HG03103 (cell line): ENCODE measurements at regions not wholly inside any gene's neighbourhood (a gene's known extent, or its start where the extent isn't known, plus 50 kb on each side); places are given as distances from the start of the nearest gene placed in this dataset.
"Not testable (repeated sequence)": the region's sequence is repeated elsewhere in the genome, so short reads cannot be mapped to it uniquely, and the experiment has no call there.

Experiments used
- ATAC-seq: cut with Tn5 transposase; IDR thresholded peaks from one replicate; pipeline ENCODE4 v1.9.1; 2021; ENCODE audit warnings: low read depth; ENCODE audit not compliant: unreplicated experiment

DNA sequence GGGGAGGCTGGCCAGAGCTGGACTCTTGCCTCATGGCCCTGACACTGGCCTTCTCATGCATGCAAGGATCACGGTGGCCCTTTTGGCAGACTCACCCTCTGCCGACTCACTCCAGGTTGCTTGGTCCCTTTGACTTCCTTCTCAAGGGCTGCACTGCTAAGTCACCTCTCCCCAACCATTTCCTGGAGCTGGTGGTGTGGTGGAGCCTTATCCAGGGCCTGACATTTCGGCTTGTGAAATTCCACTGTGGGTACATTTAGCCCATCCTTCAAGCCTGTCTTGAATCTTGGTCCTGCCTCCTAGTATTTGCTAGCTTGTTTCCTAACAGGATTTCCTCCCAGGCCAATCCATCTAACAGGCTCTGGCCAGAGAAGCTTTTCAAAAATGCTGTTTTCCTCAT is 52.6 kb upstream of the JUN start:
- ATAC-seq = no peak

DNA sequence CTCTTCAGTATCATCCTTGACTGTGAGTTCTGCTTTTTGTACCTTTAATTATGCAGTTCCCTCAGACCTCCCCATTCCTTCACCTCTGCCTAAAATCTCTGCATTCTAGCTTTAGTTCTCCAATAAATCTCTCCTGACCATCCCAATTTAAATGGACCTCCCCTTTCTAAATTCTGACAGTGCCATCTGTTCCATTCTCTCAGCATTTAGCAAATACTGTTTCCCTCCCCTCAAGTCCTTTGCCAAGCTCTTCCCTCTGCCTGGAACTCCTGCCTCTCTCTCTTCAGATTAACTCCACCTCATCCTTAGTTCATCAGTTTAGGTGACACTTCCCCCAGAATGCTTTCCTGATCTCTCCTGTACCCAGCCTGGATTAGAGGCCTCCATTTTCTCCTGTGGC is 54.0 kb upstream of the JUN start:
- ATAC-seq = no peak

DNA sequence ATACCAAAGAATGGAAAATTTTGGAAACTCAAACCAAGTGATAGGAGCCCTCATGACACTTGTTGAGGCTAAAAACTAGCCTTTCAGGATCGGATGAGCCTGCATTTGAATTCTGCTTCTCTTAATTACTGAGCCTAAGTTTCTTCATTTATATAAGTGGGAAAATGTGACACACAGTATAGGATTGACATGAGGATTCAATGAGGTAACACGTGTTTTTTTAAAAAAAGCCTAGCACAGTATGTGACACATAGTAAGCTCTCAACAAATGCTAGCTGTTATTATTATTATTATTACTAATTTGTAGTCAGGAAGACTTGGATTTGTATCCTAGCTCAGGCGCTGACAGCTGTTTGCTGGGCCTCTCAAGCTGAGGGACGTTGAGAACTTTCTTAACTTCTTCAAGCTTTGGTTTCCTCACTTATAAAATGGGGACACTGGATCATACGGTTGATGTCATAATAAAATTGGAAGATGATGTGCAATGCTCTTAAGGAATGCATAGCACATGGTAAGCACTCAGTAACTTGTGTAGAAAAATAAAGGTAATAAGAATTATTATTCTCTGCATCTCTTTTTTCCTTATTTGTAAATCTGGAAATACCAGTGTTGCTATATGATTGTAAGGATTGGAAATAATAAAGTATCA is 55.4 kb upstream of the JUN start:
- no peak for ATAC-seq

DNA sequence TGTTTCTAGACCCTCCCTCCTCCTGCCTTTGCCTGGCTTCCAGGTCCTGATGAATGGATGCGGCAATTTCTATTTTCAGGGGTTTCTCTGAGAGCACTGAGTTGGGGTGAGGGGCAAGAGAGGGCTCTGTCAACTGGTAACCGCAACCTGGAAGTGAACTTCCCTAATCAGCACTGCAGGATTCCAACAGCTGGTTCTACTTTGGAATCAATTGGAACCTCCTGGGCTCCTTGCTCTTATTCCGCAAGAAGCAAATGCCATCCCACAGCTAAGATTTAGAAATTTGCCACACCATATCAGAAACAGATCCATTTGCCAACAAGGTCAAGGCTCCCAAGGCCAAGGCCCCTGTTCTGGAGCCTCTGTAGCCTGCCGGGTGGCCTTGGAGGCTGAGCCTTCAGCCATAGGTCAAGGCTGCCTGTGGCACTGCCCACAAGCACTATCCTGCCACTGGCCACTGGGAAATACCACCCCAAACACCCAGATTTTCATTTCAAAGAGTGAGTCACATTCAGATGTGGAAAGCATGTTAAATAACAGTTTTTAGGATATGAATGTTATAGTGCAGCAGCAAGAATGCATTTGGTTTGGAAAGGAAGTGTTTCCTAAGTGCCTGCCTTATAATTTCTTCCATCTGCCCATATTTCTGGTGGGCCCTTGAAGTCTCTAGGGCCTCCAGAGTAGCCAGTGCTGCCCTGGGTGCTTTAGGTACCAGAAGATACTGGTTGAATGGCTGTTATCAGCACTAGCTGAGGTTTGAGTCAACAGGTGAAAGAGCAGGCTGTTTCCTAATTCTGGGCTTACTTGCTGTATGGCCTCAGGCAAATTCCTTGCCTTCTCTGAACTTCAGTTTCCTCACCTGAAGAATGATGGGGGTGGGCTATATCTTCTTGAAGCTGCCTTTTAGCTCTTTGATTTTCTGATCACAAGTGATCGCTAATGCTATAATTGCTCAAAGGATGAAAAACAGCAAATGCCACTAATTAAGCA is 56.3 kb upstream of the JUN start:
- no peak for ATAC-seq

DNA sequence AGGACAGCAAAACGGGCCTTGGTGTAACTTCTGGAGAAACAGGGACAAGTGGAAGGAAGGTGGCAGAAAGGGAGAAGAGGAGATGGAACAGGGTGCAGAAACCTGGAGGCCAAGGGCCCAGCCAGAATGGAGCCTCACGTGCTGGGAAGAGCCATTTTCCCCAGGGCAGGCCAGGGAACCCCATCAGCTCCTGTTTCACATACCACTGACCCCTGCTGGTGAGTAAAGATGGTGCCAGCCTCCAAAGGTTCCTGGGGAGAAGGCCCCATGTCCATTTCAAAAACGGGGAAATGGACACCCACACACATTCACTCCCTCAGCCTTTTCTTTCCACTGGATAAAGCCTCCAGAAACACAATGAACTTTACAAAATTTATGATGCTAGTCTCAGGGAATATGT is 57.6 kb upstream of the JUN start:
- ATAC-seq = no peak

DNA sequence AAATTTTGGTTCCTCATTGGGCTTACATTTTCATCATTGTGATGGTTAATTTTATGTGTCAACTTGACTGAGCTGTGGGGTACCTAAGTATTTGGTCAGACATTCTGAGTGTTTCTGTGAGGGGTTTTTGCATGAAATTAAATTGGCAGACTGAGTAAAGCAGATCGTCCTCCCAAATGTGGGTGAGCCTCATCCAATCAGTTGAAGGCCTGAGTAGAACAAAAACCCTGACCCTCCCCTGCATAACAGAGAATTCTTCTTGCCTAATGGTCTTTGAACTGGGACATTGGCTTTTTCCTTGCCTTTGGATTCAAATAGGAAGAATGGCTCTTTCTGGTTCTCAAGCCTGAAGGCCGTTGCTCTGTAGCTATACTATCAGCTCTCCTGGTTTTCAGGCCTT is 59.1 kb upstream of the JUN start:
- no peak for ATAC-seq

DNA sequence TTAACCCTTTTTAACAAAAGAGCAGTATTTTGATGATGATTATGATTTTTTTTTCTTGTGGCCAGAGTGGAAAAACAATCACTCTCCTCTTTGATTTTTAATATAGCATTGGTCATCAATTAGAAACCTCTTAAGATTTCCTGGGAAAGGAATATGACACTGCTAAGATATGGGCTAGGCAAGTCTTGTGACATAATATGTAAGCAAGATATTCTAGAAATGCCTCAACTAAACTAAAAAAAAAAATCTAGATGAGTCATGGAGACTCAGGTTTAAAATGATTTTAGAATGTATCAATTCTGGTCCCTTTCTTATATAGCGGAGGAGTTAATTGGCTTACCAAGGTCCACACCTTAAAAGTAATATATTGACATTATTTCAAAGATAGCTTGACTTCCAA is 60.3 kb upstream of the JUN start:
- no peak for ATAC-seq

DNA sequence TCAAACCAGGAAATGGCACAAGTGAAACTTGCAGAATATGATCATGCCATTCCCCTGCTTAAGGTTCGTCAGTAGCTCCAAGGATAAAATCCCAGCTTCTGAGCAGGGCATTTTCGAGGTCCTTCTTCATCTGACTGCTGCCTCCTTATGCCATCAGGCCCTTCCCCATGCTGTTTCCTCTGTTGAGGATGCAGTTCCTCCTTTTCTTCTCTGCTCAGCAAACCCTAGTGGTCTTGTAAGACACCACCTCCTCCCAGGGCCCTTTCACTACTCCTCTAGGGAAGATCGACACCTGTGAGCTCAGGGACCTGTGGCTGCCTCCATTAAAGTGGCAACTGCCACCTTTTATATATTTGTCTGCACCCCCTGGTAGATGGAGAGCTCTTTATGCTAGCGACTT is 62.1 kb upstream of the JUN start:
- ATAC-seq = no peak

DNA sequence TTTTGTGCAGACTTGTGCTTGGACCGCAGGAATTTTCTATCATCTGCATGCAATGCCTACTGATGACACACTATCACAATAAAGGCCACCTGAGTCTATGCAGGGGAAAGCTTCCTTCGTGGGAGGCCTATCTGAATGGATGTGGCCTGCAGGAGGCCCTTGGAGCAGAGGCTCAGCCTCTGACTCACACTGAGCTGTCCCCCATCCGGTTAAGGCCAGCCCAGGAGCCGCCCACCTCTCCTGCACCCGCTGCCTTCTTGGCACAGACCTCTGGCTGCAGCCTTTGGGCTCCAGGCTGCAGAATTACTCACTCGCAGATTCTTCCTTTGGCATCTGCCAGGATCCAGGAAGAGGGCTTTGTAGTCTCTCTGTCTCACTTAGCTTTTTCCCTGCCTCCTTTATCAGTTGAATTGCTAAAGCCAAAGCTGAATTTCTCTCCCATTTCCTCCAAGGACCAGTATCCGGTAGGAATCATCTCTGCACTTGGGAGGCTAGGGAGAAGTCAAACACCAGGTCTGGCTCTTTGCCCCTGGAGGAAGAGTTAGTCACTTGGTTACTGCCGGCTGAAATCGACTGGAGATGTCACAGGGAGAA is 65.1 kb upstream of the JUN start:
- no peak for ATAC-seq

DNA sequence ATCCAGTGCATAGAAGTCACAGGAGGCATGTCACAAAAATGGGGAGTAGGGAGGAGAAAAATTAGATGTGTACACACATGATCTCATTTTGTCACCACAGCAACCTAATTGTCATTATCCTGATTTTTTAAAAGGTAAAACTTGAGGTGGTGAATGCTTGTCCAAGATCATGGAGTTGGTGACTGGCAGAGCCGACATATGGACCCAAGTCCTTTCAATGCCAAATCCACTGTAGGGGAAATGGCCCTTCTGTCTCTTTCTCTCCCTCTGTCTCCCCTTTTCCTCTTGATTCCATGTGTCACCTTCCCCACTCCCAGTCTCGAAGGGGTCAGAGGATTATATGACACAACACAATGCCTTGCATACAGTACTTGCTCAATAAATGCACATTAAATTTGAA is 65.7 kb upstream of the JUN start:
- no peak for ATAC-seq

DNA sequence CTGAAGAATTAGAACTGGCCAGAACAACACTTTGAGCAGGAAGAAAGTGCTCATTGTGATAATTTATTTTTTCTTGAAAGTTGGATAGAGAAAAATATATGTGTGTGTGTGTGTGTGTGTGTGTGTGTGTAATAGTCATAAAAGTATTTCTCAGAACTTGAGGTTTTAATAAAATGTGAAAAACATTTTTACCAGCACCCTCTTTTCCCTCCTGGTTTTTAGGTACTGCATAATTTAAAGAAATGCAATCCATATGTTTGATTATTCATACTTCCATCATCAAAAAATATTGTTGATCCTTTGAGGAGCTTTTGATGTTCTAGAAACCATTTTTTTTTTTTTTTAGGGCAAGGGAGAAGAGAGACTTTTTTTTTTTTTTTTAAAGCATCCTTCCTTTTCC is 66.8 kb upstream of the JUN start:
- no peak for ATAC-seq

DNA sequence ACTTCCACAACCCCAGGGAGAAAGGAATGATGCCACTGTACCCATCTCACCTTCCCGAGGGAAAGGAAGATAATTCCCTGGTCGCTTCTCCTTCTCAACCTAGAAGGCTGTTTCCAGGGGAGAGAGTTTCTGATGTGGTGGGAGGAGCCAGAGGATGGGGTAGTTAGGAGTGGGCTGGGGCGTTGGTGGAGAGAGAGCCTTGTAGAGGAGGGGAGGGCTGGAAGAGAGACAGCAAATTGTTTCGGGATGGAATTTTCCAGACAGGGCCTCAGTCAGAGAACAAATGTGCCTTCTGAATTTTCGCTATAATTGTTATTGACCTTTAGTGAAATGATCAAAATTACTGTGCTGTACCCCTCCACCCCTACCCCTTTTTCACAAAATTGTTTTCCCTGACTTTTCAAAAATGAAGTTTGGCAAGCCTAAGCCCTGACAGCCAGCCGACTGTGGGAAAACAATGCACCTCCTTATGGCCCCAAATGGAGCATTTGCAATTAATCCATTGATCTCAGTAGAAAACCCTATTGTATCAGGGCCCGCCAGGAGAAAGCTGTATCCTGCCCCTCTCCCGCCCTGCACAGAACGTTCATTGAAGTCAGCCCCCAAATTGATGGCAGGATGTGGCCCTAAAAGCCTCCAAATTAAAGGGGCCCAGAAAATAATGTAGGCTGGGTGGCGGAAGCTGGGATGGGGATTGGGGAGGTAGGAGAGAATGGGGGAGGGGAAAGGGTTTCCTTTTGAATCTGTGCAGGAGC is 69.1 kb upstream of the JUN start:
- no peak for ATAC-seq

DNA sequence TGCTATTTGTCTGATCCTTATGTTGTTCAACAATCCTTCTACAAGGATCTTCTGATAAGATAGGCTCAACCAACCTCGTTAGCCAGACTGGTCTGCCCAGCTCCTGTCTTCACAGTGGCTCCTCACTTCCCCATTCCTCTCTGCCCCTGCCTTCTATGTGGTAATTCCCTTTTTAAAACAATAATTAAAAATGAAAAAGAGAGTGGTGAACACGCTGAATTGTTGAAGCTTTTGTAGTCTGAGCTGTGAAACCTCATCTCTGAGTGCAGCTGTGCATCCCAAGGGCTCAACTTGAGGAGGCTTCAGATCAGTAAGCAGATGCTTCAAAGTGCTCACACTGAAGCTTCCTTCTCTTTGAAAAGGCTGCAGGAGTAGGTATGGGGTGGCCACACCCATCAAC is 70.7 kb upstream of the JUN start:
- ATAC-seq = no peak

DNA sequence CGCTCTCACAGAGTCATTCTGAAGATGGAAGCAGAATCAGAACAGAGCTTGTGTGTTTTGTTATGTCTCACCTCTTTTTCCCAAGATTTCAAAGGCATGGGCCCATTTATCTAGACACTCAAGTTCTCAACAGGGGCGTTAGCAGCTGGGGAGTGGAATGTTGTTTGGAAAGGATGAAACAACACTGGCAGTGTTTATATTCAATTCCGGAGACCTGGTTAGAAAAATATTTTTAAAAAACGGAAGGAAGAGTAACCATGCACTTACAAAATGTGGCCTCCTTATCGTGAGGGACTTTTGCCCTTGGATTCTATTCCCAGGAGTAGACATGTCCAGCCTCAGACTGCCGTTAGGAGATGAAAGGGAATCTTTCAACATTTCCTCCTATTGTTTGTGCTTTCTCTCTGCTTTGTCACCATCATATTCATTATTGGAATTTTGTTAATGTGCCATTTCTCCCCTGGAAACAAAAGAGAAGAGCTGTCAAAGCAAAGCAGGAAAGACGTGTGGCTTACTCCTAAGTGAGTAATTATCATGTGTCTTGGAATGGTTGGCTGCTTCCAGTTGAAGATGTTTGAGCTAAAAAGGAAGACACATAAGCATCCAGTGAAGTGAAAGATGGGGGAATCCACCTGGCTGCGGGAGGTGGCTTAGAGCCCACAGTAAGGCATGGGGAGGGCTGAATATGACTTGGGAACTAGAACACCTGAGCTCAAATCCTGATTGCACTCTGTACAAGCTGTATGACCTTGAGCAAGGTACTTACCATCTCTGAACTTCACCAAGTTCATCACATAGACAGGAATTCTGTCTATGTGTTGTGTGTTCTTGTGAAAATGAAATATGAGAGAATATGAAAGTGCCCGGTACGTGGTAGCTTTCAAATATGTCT is 71.7 kb upstream of the JUN start:
- ATAC-seq = no peak

DNA sequence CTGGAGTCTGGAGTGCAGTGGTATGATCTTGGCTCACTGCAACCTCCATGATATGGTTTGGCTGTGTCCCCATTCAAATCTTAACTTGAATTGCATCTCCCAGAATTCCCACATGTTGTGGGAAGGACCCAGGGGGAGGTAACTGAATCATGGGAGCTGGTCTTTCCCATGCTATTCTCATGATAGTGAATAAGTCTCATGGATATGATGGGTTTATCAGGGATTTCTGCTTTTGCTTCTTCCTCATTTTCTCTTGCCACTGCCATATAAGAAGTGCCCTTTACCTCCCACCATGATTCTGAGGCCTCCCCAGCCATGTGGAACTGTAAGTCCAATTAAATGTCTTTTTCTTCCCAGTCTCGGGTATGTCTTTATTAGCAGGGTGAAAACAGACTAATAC is 72.4 kb upstream of the JUN start:
- not testable (repeated sequence) for ATAC-seq

DNA sequence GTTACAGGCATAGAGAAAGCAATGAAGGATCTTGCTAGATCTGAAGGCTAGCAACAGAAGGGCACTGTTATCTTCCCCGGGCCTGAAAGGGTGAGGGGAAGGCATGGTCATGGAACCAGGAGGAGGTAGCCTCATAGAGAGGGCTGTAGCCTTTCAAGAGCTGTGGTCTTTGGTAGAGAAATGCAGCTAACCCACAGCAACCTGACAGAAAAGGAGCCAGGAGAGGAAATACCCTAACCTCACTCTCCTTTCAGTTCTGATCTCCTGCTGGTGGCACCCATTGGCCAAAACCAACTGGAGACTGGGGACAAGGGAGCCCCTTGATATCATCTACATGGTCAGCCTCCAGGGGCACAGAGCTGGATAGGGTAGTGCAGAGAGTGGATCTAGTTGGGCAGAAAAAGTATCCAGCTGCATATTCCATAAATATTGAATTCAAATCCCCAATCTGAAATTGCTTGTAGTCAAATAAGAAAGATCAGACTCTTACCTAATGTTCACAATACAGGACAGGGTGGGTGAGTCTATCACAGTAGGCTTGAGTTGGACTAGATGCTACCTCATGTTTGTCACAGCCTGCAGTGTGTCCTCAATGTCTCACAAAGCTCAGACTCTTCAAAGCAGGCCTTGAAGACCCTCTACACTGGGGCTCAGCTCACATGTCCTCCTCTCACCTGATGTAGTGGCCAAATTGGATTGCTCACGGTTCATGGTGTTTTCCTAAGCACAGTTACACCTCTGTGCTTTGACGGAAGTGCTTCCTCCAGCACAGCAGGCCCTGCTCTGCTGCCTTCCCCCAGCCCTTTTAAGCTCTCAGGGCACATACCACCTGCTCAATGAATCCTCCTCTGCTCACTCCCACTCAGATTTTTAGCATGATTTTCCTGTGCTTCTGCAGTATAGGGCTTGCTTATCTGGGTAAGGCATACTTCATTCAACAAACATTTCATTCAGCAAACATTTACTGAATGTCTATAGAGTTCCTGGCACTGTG is 74.1 kb upstream of the JUN start:
- ATAC-seq = peak; percentile 73

DNA sequence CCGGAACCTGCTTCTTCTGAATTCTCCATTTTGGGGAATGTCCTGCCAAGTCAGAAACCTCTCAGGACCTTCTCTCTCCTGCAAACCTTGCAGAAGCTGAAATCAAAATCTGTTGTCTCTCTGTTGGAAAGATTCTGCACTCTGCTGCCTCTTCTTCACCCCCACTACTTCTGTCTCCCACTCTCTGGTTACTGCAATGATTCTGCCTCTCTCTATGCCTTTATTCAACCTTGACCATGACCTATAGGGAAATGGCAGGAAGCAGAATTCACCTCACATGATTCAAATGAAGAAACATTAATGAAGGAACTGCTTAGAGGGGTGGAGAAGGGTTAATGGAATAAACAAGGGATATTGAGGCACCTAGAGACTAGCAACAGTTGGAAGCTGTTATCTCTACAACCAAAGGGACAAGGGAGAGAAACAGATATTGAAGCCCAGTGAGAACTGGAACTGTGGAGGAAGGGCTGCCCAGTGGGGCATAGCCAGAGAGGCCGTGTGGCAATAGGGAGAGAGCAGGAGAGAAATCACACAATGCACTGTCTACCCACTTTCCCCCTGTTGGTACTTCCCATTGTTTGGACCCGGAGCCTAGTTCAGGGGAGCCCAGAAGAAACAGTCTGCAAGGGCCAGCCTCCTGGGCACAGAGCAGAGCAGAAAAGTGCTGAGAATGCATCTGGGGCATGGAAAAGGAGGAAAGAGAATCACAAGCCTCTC is 76.1 kb upstream of the JUN start:
- ATAC-seq = no peak

DNA sequence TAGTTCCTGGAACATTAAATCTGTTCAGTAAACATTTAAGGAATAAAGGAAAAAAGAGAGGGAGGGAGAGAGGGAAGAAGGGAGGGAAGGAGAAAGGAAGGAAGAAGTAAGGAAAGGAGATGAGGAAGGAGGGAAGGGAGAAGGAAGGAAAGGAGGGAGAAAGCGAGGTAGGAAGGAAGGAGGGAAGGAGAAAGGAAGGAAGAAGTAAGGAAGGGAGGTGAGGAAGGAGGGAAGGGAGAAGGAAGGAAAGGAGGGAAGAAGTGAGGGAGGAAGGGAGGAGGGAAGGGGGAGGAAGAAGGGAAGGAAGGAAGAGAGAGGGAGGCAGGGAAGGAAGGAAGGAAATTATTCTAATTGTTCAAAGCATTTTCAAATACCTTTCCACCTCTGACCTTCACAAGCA is 77.2 kb upstream of the JUN start:
- no peak for ATAC-seq
